Natural killer cell (primary cell): ENCODE measurements at regions not wholly inside any gene's neighbourhood (a gene's known extent, or its start where the extent isn't known, plus 50 kb on each side); places are given as distances from the start of the nearest gene placed in this dataset.

ENCODE experiments used
- ATAC-seq, 3 donors: fragments of 150-1000 bp in 2 of 3; fragments of 200-7000 bp in 1 of 3; cut with Tn5 transposase; 1 replicate in 1 of 3; 2 replicates in 2 of 3; pipeline ENCODE4 v1.10.0; 2021; ENCODE audit warnings: mild to moderate bottlenecking in 2 of 3, moderate library complexity in 2 of 3
- DNase-seq, 2 donors: peaks; one replicate each; pipeline versions ENCODE4 v3.0.0 to v3.0.0-alpha.2; 2013 to 2021; ENCODE audit warnings: mixed read lengths in 1 of 2
- H3K27ac ChIP-seq: one replicate; pipeline ENCODE4 v1.5.1; 2013; ENCODE audit warnings: mild to moderate bottlenecking, low read length
- H3K27me3 ChIP-seq: one replicate; pipeline ENCODE4 v1.6.1; 2013; ENCODE audit warnings: low read length; ENCODE audit not compliant: control insufficient read depth, insufficient read depth
- H3K36me3 ChIP-seq: one replicate; pipeline ENCODE4 v1.6.1; 2013; ENCODE audit warnings: low read length; ENCODE audit not compliant: control insufficient read depth, insufficient read depth
- H3K4me1 ChIP-seq: one replicate; pipeline ENCODE4 v1.6.1; 2013; ENCODE audit warnings: low read length; ENCODE audit not compliant: control insufficient read depth, insufficient read depth
- H3K4me3 ChIP-seq: one replicate; pipeline ENCODE4 v1.5.1; 2013; ENCODE audit warnings: low read length
- H3K9me3 ChIP-seq: one replicate; pipeline ENCODE4 v1.6.1; 2013; ENCODE audit warnings: low read length; ENCODE audit not compliant: control insufficient read depth, insufficient read depth
- H3K27ac Mint-ChIP-seq, 2 donors: one replicate each; pipeline ENCODE4 v1.8.0; 2022; ENCODE audit warnings: mild to moderate bottlenecking in 2 of 2, mixed read lengths in 2 of 2, moderate library complexity in 1 of 2
- H3K27me3 Mint-ChIP-seq, 2 donors: one replicate each; pipeline ENCODE4 v1.8.0; 2022; ENCODE audit warnings: low read depth in 2 of 2, mixed read lengths in 2 of 2
- H3K36me3 Mint-ChIP-seq: one replicate; pipeline ENCODE4 v1.8.0; 2022; ENCODE audit warnings: mixed read lengths
- H3K4me1 Mint-ChIP-seq, 2 donors: one replicate each; pipeline ENCODE4 v1.8.0; 2022; ENCODE audit warnings: mixed read lengths in 2 of 2
- H3K4me3 Mint-ChIP-seq: one replicate; pipeline ENCODE4 v1.8.0; 2022; ENCODE audit warnings: mild to moderate bottlenecking, moderate library complexity, mixed read lengths
- H3K9me3 Mint-ChIP-seq, 2 donors: one replicate each; pipeline ENCODE4 v1.8.0; 2022; ENCODE audit warnings: mixed read lengths in 2 of 2
- WGBS: methylation state at CpG from one replicate; pipeline ENCODE4 v1.1.7; 2013; ENCODE audit warnings: missing lambda C conversion rate; ENCODE audit not compliant: insufficient coverage; 5-methylcytosine and 5-hydroxymethylcytosine counted together
- intact Hi-C: fragments of 100-400 bp; cut with micrococcal nuclease; formaldehyde crosslinking; loops from one replicate; pipeline ENCODE4 v1.14.2; 2022
- TF ChIP-seq, protein P1 (sequence below): fragments of 200-600 bp; IDR thresholded peaks from one replicate; pipeline ENCODE4 v1.8.0; 2022; ENCODE audit warnings: antibody characterized with exemption

DNA sequence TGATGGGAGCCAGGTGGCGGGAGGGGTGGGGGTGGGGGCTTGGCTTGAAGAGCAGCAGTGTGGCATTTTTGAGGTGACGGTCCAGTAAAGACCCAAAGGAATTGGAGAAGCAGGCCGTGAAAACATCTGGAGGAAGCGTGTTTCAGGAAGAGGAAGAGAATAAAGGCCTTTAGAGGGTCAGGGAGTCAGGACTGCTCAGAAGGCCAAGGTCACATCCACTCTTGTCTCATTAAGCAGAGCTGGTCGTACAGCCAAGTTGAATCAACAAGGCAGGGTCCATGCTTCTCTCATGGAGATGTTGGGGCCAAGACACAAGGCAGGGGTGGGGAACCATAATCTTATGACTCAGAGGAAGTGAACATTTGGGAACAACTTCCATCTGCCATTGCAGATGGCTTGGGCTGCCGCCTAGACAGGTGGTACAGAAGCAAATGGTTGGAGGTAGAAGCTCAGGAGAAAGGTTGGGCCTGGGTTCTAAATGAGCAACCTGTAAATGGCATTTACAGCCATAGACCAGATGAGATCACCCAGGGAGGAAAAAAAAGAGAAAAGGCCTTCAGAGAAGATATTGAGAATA, 179.6 kb downstream of the TTLL2 start:
- peaks cover 0 to 4% of the 10 kb centered on the region in 2 donors for H3K4me1 Mint-ChIP-seq
- intact Hi-C loops = no loop called here
- ATAC-seq (no peak), DNase-seq (no peak)
- no peak overlapping the region for H3K4me3 ChIP-seq
- H3K4me1 ChIP-seq = no peaks in the 10 kb centered on the region
- no peak overlapping the region for H3K4me3 Mint-ChIP-seq
- H3K27me3 Mint-ChIP-seq = no peaks in the 10 kb centered on the region
- H3K27ac ChIP-seq = no peak overlapping the region
- H3K36me3 ChIP-seq = no peaks in the 10 kb centered on the region
- no peaks in the 10 kb centered on the region for H3K9me3 Mint-ChIP-seq
- H3K9me3 ChIP-seq = no peaks in the 10 kb centered on the region
- no peaks in the 10 kb centered on the region for H3K27me3 ChIP-seq
- H3K27ac Mint-ChIP-seq = no peak overlapping the region
- WGBS = 79% methylated on average over 6 of the region's 6 CpGs
- no peaks in the 10 kb centered on the region for H3K36me3 Mint-ChIP-seq
- TF ChIP-seq, protein P1, sequence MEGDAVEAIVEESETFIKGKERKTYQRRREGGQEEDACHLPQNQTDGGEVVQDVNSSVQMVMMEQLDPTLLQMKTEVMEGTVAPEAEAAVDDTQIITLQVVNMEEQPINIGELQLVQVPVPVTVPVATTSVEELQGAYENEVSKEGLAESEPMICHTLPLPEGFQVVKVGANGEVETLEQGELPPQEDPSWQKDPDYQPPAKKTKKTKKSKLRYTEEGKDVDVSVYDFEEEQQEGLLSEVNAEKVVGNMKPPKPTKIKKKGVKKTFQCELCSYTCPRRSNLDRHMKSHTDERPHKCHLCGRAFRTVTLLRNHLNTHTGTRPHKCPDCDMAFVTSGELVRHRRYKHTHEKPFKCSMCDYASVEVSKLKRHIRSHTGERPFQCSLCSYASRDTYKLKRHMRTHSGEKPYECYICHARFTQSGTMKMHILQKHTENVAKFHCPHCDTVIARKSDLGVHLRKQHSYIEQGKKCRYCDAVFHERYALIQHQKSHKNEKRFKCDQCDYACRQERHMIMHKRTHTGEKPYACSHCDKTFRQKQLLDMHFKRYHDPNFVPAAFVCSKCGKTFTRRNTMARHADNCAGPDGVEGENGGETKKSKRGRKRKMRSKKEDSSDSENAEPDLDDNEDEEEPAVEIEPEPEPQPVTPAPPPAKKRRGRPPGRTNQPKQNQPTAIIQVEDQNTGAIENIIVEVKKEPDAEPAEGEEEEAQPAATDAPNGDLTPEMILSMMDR = no peak

DNA sequence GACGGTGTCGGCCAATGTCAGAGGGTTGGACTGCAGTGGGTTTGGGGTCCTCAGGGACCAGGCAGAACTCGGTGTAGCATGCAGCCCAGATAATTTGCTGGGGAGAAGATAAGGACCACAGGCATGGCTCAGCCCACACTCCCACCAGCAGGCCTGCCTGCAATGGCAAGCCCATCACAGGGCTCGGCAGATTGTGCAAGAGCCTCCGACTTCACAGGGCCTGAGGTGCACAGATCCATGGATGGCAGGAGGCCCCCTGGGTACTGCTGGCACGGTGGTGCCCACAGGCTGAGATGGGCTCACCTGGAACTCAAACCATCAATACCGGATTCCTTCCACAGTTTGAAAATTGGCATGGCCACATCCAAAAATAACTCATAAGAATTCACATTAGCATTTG, 180.3 kb downstream of the TTLL2 start:
- Histone ChIP-seq H3K4me1 (no peaks in the 10 kb centered on the region), H3K27ac (no peak overlapping the region), H3K4me3 (no peak overlapping the region), H3K27me3 (no peaks in the 10 kb centered on the region), H3K36me3 (no peaks in the 10 kb centered on the region), H3K9me3 (no peaks in the 10 kb centered on the region)
- H3K4me1 Mint-ChIP-seq = peaks cover 0 to 4% of the 10 kb centered on the region in 2 donors
- H3K4me3 Mint-ChIP-seq = no peak overlapping the region
- no peak overlapping the region for H3K27ac Mint-ChIP-seq
- TF ChIP-seq, protein P1 = no peak
- WGBS = 83% methylated on average over 7 of the region's 7 CpGs
- ATAC-seq (no peak), DNase-seq (no peak)
- intact Hi-C loops = no loop called here
- no peaks in the 10 kb centered on the region for H3K9me3 Mint-ChIP-seq
- no peaks in the 10 kb centered on the region for H3K27me3 Mint-ChIP-seq
- H3K36me3 Mint-ChIP-seq = no peaks in the 10 kb centered on the region

DNA sequence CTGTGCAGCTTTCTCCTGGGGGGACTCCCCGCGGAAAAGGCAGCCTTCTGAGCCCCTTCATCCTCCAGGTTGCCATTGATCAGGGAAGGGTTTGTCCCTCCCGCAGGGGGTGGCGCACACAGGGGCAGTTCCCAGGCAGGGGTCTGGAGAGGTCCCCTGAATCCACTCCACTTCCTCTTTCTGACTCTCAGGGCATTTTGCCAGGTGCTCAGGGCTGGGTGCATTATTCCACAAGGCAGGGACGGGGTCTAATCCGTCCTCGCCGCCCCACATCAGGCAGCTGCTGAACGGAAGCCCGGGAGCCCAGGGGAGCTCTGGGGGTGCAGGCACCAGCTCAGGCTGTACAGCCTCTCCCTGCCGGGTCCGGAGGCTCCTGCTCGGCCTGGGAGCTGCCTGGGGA, 180.9 kb downstream of the TTLL2 start:
- Histone ChIP-seq H3K27me3 (no peaks in the 10 kb centered on the region), H3K4me3 (no peak overlapping the region), H3K27ac (no peak overlapping the region), H3K4me1 (no peaks in the 10 kb centered on the region), H3K9me3 (no peaks in the 10 kb centered on the region), H3K36me3 (no peaks in the 10 kb centered on the region)
- Mint-ChIP-seq H3K36me3 (no peaks in the 10 kb centered on the region), H3K9me3 (no peaks in the 10 kb centered on the region), H3K27me3 (no peaks in the 10 kb centered on the region), H3K27ac (no peak overlapping the region), H3K4me3 (no peak overlapping the region), H3K4me1 (peaks cover 0 to 4% of the 10 kb centered on the region in 2 donors)
- WGBS = 61% methylated on average over 13 of the region's 13 CpGs
- no peak for DNase-seq
- intact Hi-C loops = no loop called here
- ATAC-seq = no peak
- TF ChIP-seq, protein P1 = no peak
